Stomach smooth muscle (tissue), 2 donors: ENCODE measurements at regions not wholly inside any gene's neighbourhood (a gene's known extent, or its start where the extent isn't known, plus 50 kb on each side); places are given as distances from the start of the nearest gene placed in this dataset.

ENCODE experiments used
- H3K27ac ChIP-seq: one replicate; pipeline ENCODE4 v1.7.0; 2013; ENCODE audit warnings: mild to moderate bottlenecking, low read length, inconsistent platforms
- H3K27me3 ChIP-seq, 2 donors: one replicate each; pipeline ENCODE4 v1.7.0; 2013; ENCODE audit warnings: low read length in 2 of 2; ENCODE audit not compliant: insufficient read depth in 2 of 2, control insufficient read depth in 1 of 2
- H3K36me3 ChIP-seq, 2 donors: one replicate each; pipeline ENCODE4 v1.7.0; 2013; ENCODE audit warnings: low read length in 2 of 2; ENCODE audit not compliant: control insufficient read depth in 2 of 2, insufficient read depth in 2 of 2
- H3K4me1 ChIP-seq: one replicate; pipeline ENCODE4 v1.7.0; 2013; ENCODE audit warnings: low read length; ENCODE audit not compliant: control insufficient read depth, insufficient read depth
- H3K4me3 ChIP-seq, 2 donors: one replicate each; pipeline ENCODE4 v1.7.0; 2013; ENCODE audit warnings: low read length in 2 of 2
- H3K9ac ChIP-seq, 2 donors: one replicate each; pipeline ENCODE4 v1.7.0; 2013; ENCODE audit warnings: low read length in 2 of 2, mild to moderate bottlenecking in 1 of 2
- H3K9me3 ChIP-seq, 2 donors: one replicate each; pipeline ENCODE4 v1.7.0; 2013; ENCODE audit warnings: low read length in 2 of 2; ENCODE audit not compliant: control insufficient read depth in 2 of 2
- donor health status: healthy.
- donor health status: Pancreatic carcinoma.

GRCh38 chr1:112061056-112061455 lies 71.6 kb upstream of the KCND3 start:
- H3K9me3 ChIP-seq: no peaks in the 10 kb centered on the region
- H3K27me3 ChIP-seq: no peaks in the 10 kb centered on the region
- H3K36me3 ChIP-seq: no peaks in the 10 kb centered on the region
- H3K9ac ChIP-seq: no peak overlapping the region
- H3K4me3 ChIP-seq: no peak overlapping the region
- no peak overlapping the region for H3K27ac ChIP-seq
- no peaks in the 10 kb centered on the region for H3K4me1 ChIP-seq

GRCh38 chr1:112061901-112062320 lies 72.4 kb upstream of the KCND3 start:
- H3K4me1 ChIP-seq: no peaks in the 10 kb centered on the region
- H3K27me3 ChIP-seq: no peaks in the 10 kb centered on the region
- H3K36me3 ChIP-seq: no peaks in the 10 kb centered on the region
- H3K4me3 ChIP-seq: no peak overlapping the region
- H3K27ac ChIP-seq: no peak overlapping the region
- no peak overlapping the region for H3K9ac ChIP-seq
- no peaks in the 10 kb centered on the region for H3K9me3 ChIP-seq

GRCh38 chr1:112063781-112064728 lies 74.6 kb upstream of the KCND3 start:
- H3K27me3 ChIP-seq: no peaks in the 10 kb centered on the region
- no peaks in the 10 kb centered on the region for H3K9me3 ChIP-seq
- no peak overlapping the region for H3K27ac ChIP-seq
- H3K36me3 ChIP-seq: no peaks in the 10 kb centered on the region
- H3K9ac ChIP-seq: no peak overlapping the region
- no peak overlapping the region for H3K4me3 ChIP-seq
- H3K4me1 ChIP-seq: no peaks in the 10 kb centered on the region

GRCh38 chr1:112067989-112068388 lies 78.5 kb upstream of the KCND3 start:
- H3K36me3 ChIP-seq: no peaks in the 10 kb centered on the region
- no peak overlapping the region for H3K4me3 ChIP-seq
- no peaks in the 10 kb centered on the region for H3K9me3 ChIP-seq
- H3K4me1 ChIP-seq: no peaks in the 10 kb centered on the region
- H3K9ac ChIP-seq: no peak overlapping the region
- H3K27me3 ChIP-seq: no peaks in the 10 kb centered on the region
- H3K27ac ChIP-seq: no peak overlapping the region

GRCh38 chr1:112070677-112071076 lies 81.2 kb upstream of the KCND3 start:
- Histone ChIP-seq H3K27me3 (no peaks in the 10 kb centered on the region), H3K36me3 (no peaks in the 10 kb centered on the region), H3K9ac (no peak overlapping the region), H3K4me3 (no peak overlapping the region), H3K4me1 (no peaks in the 10 kb centered on the region), H3K9me3 (no peaks in the 10 kb centered on the region), H3K27ac (no peak overlapping the region)

- Histone ChIP-seq H3K9ac (no peak overlapping the region), H3K27ac (no peak overlapping the region), H3K9me3 (no peaks in the 10 kb centered on the region), H3K4me3 (no peak overlapping the region), H3K27me3 (no peaks in the 10 kb centered on the region), H3K36me3 (no peaks in the 10 kb centered on the region), H3K4me1 (no peaks in the 10 kb centered on the region)
These were observed 85.2 kb upstream of the KCND3 start for GRCh38 chr1:112074711-112075110.

- Histone ChIP-seq H3K4me3 (no peak overlapping the region), H3K9me3 (no peaks in the 10 kb centered on the region), H3K9ac (no peak overlapping the region), H3K27me3 (no peaks in the 10 kb centered on the region), H3K27ac (no peak overlapping the region), H3K36me3 (no peaks in the 10 kb centered on the region), H3K4me1 (no peaks in the 10 kb centered on the region)
These were observed 86.1 kb upstream of the KCND3 start for GRCh38 chr1:112075566-112075965.

- Histone ChIP-seq H3K4me3 (no peak overlapping the region), H3K36me3 (no peaks in the 10 kb centered on the region), H3K9me3 (no peaks in the 10 kb centered on the region), H3K4me1 (no peaks in the 10 kb centered on the region), H3K27me3 (no peaks in the 10 kb centered on the region), H3K27ac (no peak overlapping the region), H3K9ac (no peak overlapping the region)
These were observed 90.0 kb upstream of the KCND3 start for GRCh38 chr1:112079446-112079845.

- no peaks in the 10 kb centered on the region for H3K36me3 ChIP-seq
- H3K27me3 ChIP-seq: no peaks in the 10 kb centered on the region
- no peak overlapping the region for H3K4me3 ChIP-seq
- no peak overlapping the region for H3K9ac ChIP-seq
- no peaks in the 10 kb centered on the region for H3K9me3 ChIP-seq
- H3K27ac ChIP-seq: no peak overlapping the region
- H3K4me1 ChIP-seq: no peaks in the 10 kb centered on the region
These were observed 94.0 kb upstream of the KCND3 start for GRCh38 chr1:112083487-112083886.

- H3K36me3 ChIP-seq: no peaks in the 10 kb centered on the region
- H3K27ac ChIP-seq: no peak overlapping the region
- H3K27me3 ChIP-seq: no peaks in the 10 kb centered on the region
- H3K9ac ChIP-seq: no peak overlapping the region
- H3K9me3 ChIP-seq: no peaks in the 10 kb centered on the region
- no peaks in the 10 kb centered on the region for H3K4me1 ChIP-seq
- no peak overlapping the region for H3K4me3 ChIP-seq
These were observed 103.3 kb upstream of the KCND3 start for GRCh38 chr1:112092656-112093371.

- Histone ChIP-seq H3K36me3 (no peaks in the 10 kb centered on the region), H3K4me3 (no peak overlapping the region), H3K4me1 (no peaks in the 10 kb centered on the region), H3K27ac (no peak overlapping the region), H3K27me3 (no peaks in the 10 kb centered on the region), H3K9me3 (no peaks in the 10 kb centered on the region), H3K9ac (no peak overlapping the region)
These were observed 103.9 kb upstream of the KCND3 start for GRCh38 chr1:112093372-112093694.
